H1 (cell line): ENCODE measurements at regions not wholly inside any gene's neighbourhood (a gene's known extent, or its start where the extent isn't known, plus 50 kb on each side); places are given as distances from the start of the nearest gene placed in this dataset.

Experiments used
- CTCF ChIA-PET: fragments of 300-600 bp; sonication (Branson Sonifier 250); formaldehyde crosslinking; loops from one replicate; lab custom pipeline; 2021; ENCODE audit not compliant: partially characterized antibody; lab: Charles Lee
- POLR2A ChIA-PET: fragments of 300-600 bp; sonication (Branson Sonifier 250); formaldehyde crosslinking; loops from one replicate; lab custom pipeline; 2021; ENCODE audit warnings: inconsistent platforms; ENCODE audit not compliant: partially characterized antibody; lab: Charles Lee
- DNase-seq, 2 experiments: peaks; one replicate each; pipeline versions ENCODE4 v3.0.0 to v3.0.0-alpha.2; 2010 to 2022; ENCODE audit warnings: low spot score in 2 of 2, low read depth in 1 of 2, mixed read lengths in 1 of 2
- FAIRE-seq: peaks from 2 replicates; lab custom pipeline; 2011; peaks lifted over from hg19 to GRCh38; lab: Jason Lieb, UNC
- H2AFZ ChIP-seq: 2 replicates; pipeline ENCODE4 v1.8.1; 2012; ENCODE audit warnings: low read length, inconsistent platforms
- H2AK5ac ChIP-seq: 2 replicates; pipeline ENCODE4 v1.6.1; 2013; ENCODE audit warnings: low read depth, low read length
- H2BK120ac ChIP-seq: replicated peaks from 2 replicates; pipeline ENCODE3; 2013; ENCODE audit warnings: low read depth, low read length, inconsistent platforms
- H2BK12ac ChIP-seq: 2 replicates; pipeline ENCODE4 v1.6.1; 2013; ENCODE audit warnings: low read depth, low read length
- H2BK15ac ChIP-seq: 2 replicates; pipeline ENCODE4 v1.6.1; 2013; ENCODE audit warnings: low read length
- H2BK20ac ChIP-seq: 2 replicates; pipeline ENCODE4 v1.6.1; 2013; ENCODE audit warnings: low read length
- H2BK5ac ChIP-seq: 2 replicates; pipeline ENCODE4 v1.6.1; 2013; ENCODE audit warnings: low read depth, low read length
- H3K14ac ChIP-seq: 2 replicates; pipeline ENCODE4 v1.6.1; 2013; ENCODE audit warnings: inconsistent platforms; ENCODE audit not compliant: insufficient read length
- H3K18ac ChIP-seq: 2 replicates; pipeline ENCODE4 v1.6.1; 2013; ENCODE audit warnings: low read length; ENCODE audit errors: extremely low read depth
- H3K23ac ChIP-seq: 2 replicates; pipeline ENCODE4 v1.6.1; 2013; ENCODE audit warnings: inconsistent platforms; ENCODE audit not compliant: insufficient read length
- H3K23me2 ChIP-seq: 2 replicates; pipeline ENCODE4 v1.6.1; 2013; ENCODE audit warnings: low read depth, low read length
- H3K27ac ChIP-seq: 2 replicates; pipeline ENCODE4 v1.6.1; 2011; ENCODE audit warnings: low read depth, low read length, inconsistent platforms
- H3K27me3 ChIP-seq, 4 experiments: replicated peaks in 1 of 4; 1 replicate in 1 of 4; 2 replicates in 3 of 4; pipeline versions ENCODE4 v1.6.1 to v1.8.1; 2011 to 2013; ENCODE audit warnings: low read length in 3 of 4, mild to moderate bottlenecking in 3 of 4, inconsistent platforms in 2 of 4, mixed read lengths in 2 of 4, moderate library complexity in 1 of 4; ENCODE audit not compliant: control insufficient read depth in 3 of 4, insufficient read depth in 3 of 4; ENCODE audit errors: extremely low read depth in 1 of 4
- H3K36me3 ChIP-seq, 4 experiments: 2 replicates each; pipeline versions ENCODE4 v1.6.1 to v1.8.1; 2011 to 2013; ENCODE audit warnings: mild to moderate bottlenecking in 4 of 4, low read length in 3 of 4, moderate library complexity in 2 of 4, control low read depth in 1 of 4, inconsistent platforms in 1 of 4; ENCODE audit not compliant: insufficient read depth in 4 of 4, control insufficient read depth in 2 of 4
- H3K4ac ChIP-seq: replicated peaks from 2 replicates; pipeline ENCODE3; 2013; ENCODE audit warnings: low read length, low read depth, mixed read lengths, inconsistent platforms; ENCODE audit not compliant: insufficient read length
- H3K4me1 ChIP-seq, 4 experiments: replicated peaks in 1 of 4; 1 replicate in 1 of 4; 2 replicates in 3 of 4; pipeline versions ENCODE4 v1.6.1 to v1.8.1; 2011 to 2013; ENCODE audit warnings: low read length in 3 of 4, inconsistent platforms in 2 of 4, mixed read lengths in 1 of 4; ENCODE audit not compliant: insufficient read depth in 4 of 4, control insufficient read depth in 3 of 4
- H3K4me2 ChIP-seq, 2 experiments: 2 replicates each; pipeline versions ENCODE4 v1.6.1 to v1.8.1; 2011 to 2013; ENCODE audit warnings: low read depth in 2 of 2, low read length in 2 of 2, control low read depth in 1 of 2, inconsistent platforms in 1 of 2, mild to moderate bottlenecking in 1 of 2; ENCODE audit not compliant: insufficient read depth in 1 of 2
- H3K4me3 ChIP-seq, 4 experiments: fragments of 200-600, 300-600 bp in 1 of 4; sonication (generic), shearing (Covaris generic), sonication (Bioruptor Twin) in 1 of 4; 2 replicates each; pipeline versions ENCODE4 v1.5.1 to v1.8.1; 2011 to 2016; ENCODE audit warnings: low read length in 4 of 4, low read depth in 3 of 4, control low read depth in 2 of 4, inconsistent platforms in 2 of 4, mild to moderate bottlenecking in 2 of 4, mixed read lengths in 1 of 4, moderate library complexity in 1 of 4; ENCODE audit not compliant: insufficient read depth in 2 of 4; ENCODE audit errors: extremely low read depth in 1 of 4
- H3K56ac ChIP-seq: replicated peaks from 2 replicates; pipeline ENCODE3; 2013; ENCODE audit warnings: low read depth, mild to moderate bottlenecking, mixed read lengths, low read length, inconsistent platforms; ENCODE audit not compliant: insufficient read length
- H3K79me1 ChIP-seq: 2 replicates; pipeline ENCODE4 v1.6.1; 2013; ENCODE audit warnings: low read depth, low read length, control low read depth
- H3K79me2 ChIP-seq, 2 experiments: 2 replicates each; pipeline versions ENCODE4 v1.6.1 to v1.8.1; 2012 to 2013; ENCODE audit warnings: low read length in 2 of 2, mild to moderate bottlenecking in 2 of 2, inconsistent platforms in 1 of 2; ENCODE audit not compliant: insufficient read depth in 2 of 2, control insufficient read depth in 1 of 2
- H3K9ac ChIP-seq, 4 experiments: replicated peaks in 1 of 4; 1 replicate in 1 of 4; 2 replicates in 3 of 4; pipeline versions ENCODE4 v1.6.1 to v1.8.1; 2011 to 2013; ENCODE audit warnings: low read depth in 3 of 4, low read length in 3 of 4, control low read depth in 2 of 4, mild to moderate bottlenecking in 2 of 4, moderate library complexity in 2 of 4, inconsistent platforms in 1 of 4; ENCODE audit errors: extremely low read depth in 1 of 4
- H3K9me3 ChIP-seq, 2 experiments: 2 replicates each; pipeline versions ENCODE4 v1.6.1 to v1.8.1; 2012 to 2013; ENCODE audit warnings: mild to moderate bottlenecking in 2 of 2, moderate library complexity in 2 of 2, control low read depth in 1 of 2, inconsistent platforms in 1 of 2, low read depth in 1 of 2, low read length in 1 of 2, mixed read lengths in 1 of 2; ENCODE audit not compliant: insufficient read depth in 2 of 2
- H4K20me1 ChIP-seq, 2 experiments: replicated peaks in 1 of 2; 2 replicates each; pipeline versions ENCODE3 to v1.8.1; 2011 to 2013; ENCODE audit warnings: inconsistent platforms in 2 of 2, low read length in 2 of 2, mild to moderate bottlenecking in 1 of 2; ENCODE audit not compliant: insufficient read depth in 2 of 2, control insufficient read depth in 1 of 2
- H4K5ac ChIP-seq: 2 replicates; pipeline ENCODE4 v1.6.1; 2013; ENCODE audit warnings: low read length, low read depth, mixed read lengths, inconsistent platforms; ENCODE audit not compliant: insufficient read length
- H4K8ac ChIP-seq: 2 replicates; pipeline ENCODE4 v1.8.0; 2013; ENCODE audit warnings: mild to moderate bottlenecking, moderate library complexity, low read length, inconsistent platforms; ENCODE audit not compliant: insufficient read depth; ENCODE audit errors: extremely low read depth
- H4K91ac ChIP-seq: replicated peaks from 2 replicates; pipeline ENCODE3; 2013; ENCODE audit warnings: low read length, mixed read lengths, inconsistent platforms; ENCODE audit not compliant: insufficient read length
- JUND ChIP-seq: IDR thresholded peaks from 2 replicates; pipeline ENCODE4 v1.6.1; 2011; ENCODE audit warnings: mild to moderate bottlenecking, improper control_type of control experiment, low read length
- MAFK ChIP-seq: IDR thresholded peaks from 2 replicates; pipeline ENCODE4 v1.6.1; 2012; ENCODE audit warnings: low read depth, mild to moderate bottlenecking, improper control_type of control experiment, low read length
- WGBS, 2 experiments: shearing (Covaris generic) in 1 of 2; methylation state at CpG; one replicate each; pipeline versions ENCODE4 v1.1.6 to v1.1.7; 2013 to 2015; ENCODE audit warnings: low lambda C conversion rate in 2 of 2, mixed read lengths in 2 of 2, inconsistent platforms in 1 of 2, low coverage in 1 of 2, missing lambda C conversion rate in 1 of 2; ENCODE audit not compliant: insufficient replicate concordance in 2 of 2, insufficient coverage in 1 of 2, insufficient read length in 1 of 2; ENCODE audit errors: extremely low coverage in 1 of 2, missing lambda C conversion rate in 1 of 2; 5-methylcytosine and 5-hydroxymethylcytosine counted together

- no peaks in the 10 kb centered on the region for H3K27me3 ChIP-seq
- H4K20me1 ChIP-seq: no peaks in the 10 kb centered on the region
- no peak overlapping the region for H3K27ac ChIP-seq
- no peaks in the 10 kb centered on the region for H3K4me1 ChIP-seq
- no peak overlapping the region for H4K8ac ChIP-seq
- H3K23ac ChIP-seq: no peak overlapping the region
- H3K79me2 ChIP-seq: no peaks in the 10 kb centered on the region
- H3K4ac ChIP-seq: no peak overlapping the region
- TF ChIP-seq MAFK: peak; percentile 99
- TF ChIP-seq JUND: no peak
- FAIRE-seq (no peak), DNase-seq (no peak)
- H2AFZ ChIP-seq: no peak overlapping the region
- no peak overlapping the region for H4K91ac ChIP-seq
- no peak overlapping the region for H3K56ac ChIP-seq
- CTCF ChIA-PET: no interaction called here
- 97% methylated on average over 4 of the region's 4 CpGs; no CpG with 5 or more reads in 1 of the 2 experiments for WGBS, 2 experiments
- H3K23me2 ChIP-seq: no peaks in the 10 kb centered on the region
- POLR2A ChIA-PET: no interaction called here
- no peak overlapping the region for H2BK5ac ChIP-seq
- H3K36me3 ChIP-seq: no peaks in the 10 kb centered on the region
- H2AK5ac ChIP-seq: no peak overlapping the region
- no peak overlapping the region for H4K5ac ChIP-seq
- no peak overlapping the region for H3K4me3 ChIP-seq
- no peak overlapping the region for H3K14ac ChIP-seq
- no peak overlapping the region for H2BK120ac ChIP-seq
- no peak overlapping the region for H3K9ac ChIP-seq
- H2BK12ac ChIP-seq: no peak overlapping the region
- no peaks in the 10 kb centered on the region for H3K79me1 ChIP-seq
- no peak overlapping the region for H3K4me2 ChIP-seq
- H2BK20ac ChIP-seq: no peak overlapping the region
- no peak overlapping the region for H3K18ac ChIP-seq
- H3K9me3 ChIP-seq: no peaks in the 10 kb centered on the region
- H2BK15ac ChIP-seq: no peak overlapping the region
These were observed 742.1 kb downstream of the LIG4 start for GRCh38 chr13:107473253-107473652.
